HEK293 (cell line): ENCODE measurements at regions not wholly inside any gene's neighbourhood (a gene's known extent, or its start where the extent isn't known, plus 50 kb on each side); places are given as distances from the start of the nearest gene placed in this dataset.

Source experiments
- CTCF ChIA-PET: fragments of 350-600 bp; formaldehyde crosslinking; extraction: SDS; loops from one replicate; lab custom pipeline; 2021; ENCODE audit warnings: antibody characterized with exemption; lab: Yijun Ruan, JAX
- POLR2A ChIA-PET: fragments of 300-600 bp; formaldehyde crosslinking; extraction: SDS; loops from one replicate; lab custom pipeline; 2020; ENCODE audit warnings: antibody characterized with exemption, inconsistent platforms; lab: Yijun Ruan, JAX
- H3K27ac ChIP-seq: fragments of 200-500 bp; sonication (Bioruptor generic); 2 replicates; pipeline ENCODE4 v1.5.1; 2014; ENCODE audit warnings: low read depth, low read length, control low read depth, inconsistent platforms; ENCODE audit errors: extremely low read depth
- H3K36me3 ChIP-seq, 2 experiments: fragments of 200-500 bp in 1 of 2; sonication (Bioruptor generic) in 1 of 2; 1 replicate in 1 of 2; 2 replicates in 1 of 2; pipeline ENCODE4 v1.5.1; 2014 to 2017; ENCODE audit warnings: inconsistent platforms in 2 of 2, low read length in 2 of 2; ENCODE audit not compliant: control insufficient read depth in 2 of 2, insufficient read depth in 1 of 2
- H3K4me1 ChIP-seq: fragments of 200-500 bp; sonication (Bioruptor generic); 2 replicates; pipeline ENCODE4 v1.5.1; 2014; ENCODE audit warnings: mild to moderate bottlenecking, low read length, inconsistent platforms; ENCODE audit not compliant: control insufficient read depth, insufficient read depth
- H3K4me3 ChIP-seq: 2 replicates; pipeline ENCODE4 v1.5.1; 2011; ENCODE audit warnings: low read depth, mild to moderate bottlenecking, control low read depth, low read length, moderate library complexity
- H3K9me3 ChIP-seq: fragments of 200-500 bp; sonication (Bioruptor generic); 2 replicates; pipeline ENCODE4 v1.5.1; 2014; ENCODE audit warnings: low read depth, low read length, inconsistent platforms; ENCODE audit not compliant: control insufficient read depth, insufficient read depth
- HOXC10 ChIP-seq: sonication (generic); formaldehyde crosslinking; IDR thresholded peaks from 2 replicates; pipeline ENCODE4 v1.8.1; 2023; ENCODE audit warnings: mild to moderate bottlenecking, missing genetic modification reagents
- PATZ1 ChIP-seq: fragments of 450-650 bp; formaldehyde crosslinking; IDR thresholded peaks from 2 replicates; pipeline ENCODE4 v1.5.1; 2016; ENCODE audit warnings: missing biosample characterization, missing genetic modification characterization
- SALL2 ChIP-seq: fragments of 450-650 bp; formaldehyde crosslinking; IDR thresholded peaks from 2 replicates; pipeline ENCODE4 v1.5.0; 2017; ENCODE audit warnings: missing biosample characterization, mild to moderate bottlenecking, missing genetic modification characterization, borderline replicate concordance
- ZBTB26 ChIP-seq: fragments of 450-650 bp; formaldehyde crosslinking; optimal IDR thresholded peaks from 2 replicates; pipeline ENCODE3; 2016; ENCODE audit warnings: missing biosample characterization, mild to moderate bottlenecking, missing genetic modification characterization
- ZNF112 ChIP-seq: fragments of 450-650 bp; formaldehyde crosslinking; IDR thresholded peaks from 2 replicates; pipeline ENCODE4 v1.5.0; 2017; ENCODE audit warnings: missing biosample characterization, missing genetic modification characterization
- ZNF169 ChIP-seq: fragments of 450-650 bp; formaldehyde crosslinking; IDR thresholded peaks from 2 replicates; pipeline ENCODE4 v1.5.1; 2016; ENCODE audit warnings: missing biosample characterization, missing genetic modification characterization
- ZNF18 ChIP-seq: fragments of 450-650 bp; formaldehyde crosslinking; IDR thresholded peaks from 2 replicates; pipeline ENCODE4 v1.5.1; 2016; ENCODE audit warnings: missing biosample characterization, missing genetic modification characterization
- ZNF202 ChIP-seq: fragments of 450-650 bp; formaldehyde crosslinking; IDR thresholded peaks from 2 replicates; pipeline ENCODE4 v1.5.1; 2016; ENCODE audit warnings: missing biosample characterization, missing genetic modification characterization, borderline replicate concordance
- ZNF211 ChIP-seq: fragments of 450-650 bp; formaldehyde crosslinking; IDR thresholded peaks from 2 replicates; pipeline ENCODE4 v1.5.1; 2016; ENCODE audit warnings: low read depth, missing biosample characterization, missing genetic modification characterization
- ZNF311 ChIP-seq: fragments of 450-650 bp; formaldehyde crosslinking; IDR thresholded peaks from 2 replicates; pipeline ENCODE4 v1.5.1; 2017; ENCODE audit warnings: missing biosample characterization, missing genetic modification characterization, borderline replicate concordance
- ZNF585B ChIP-seq: fragments of 450-650 bp; formaldehyde crosslinking; IDR thresholded peaks from 2 replicates; pipeline ENCODE4 v1.5.1; 2016; ENCODE audit warnings: missing biosample characterization, missing genetic modification characterization
- ZNF677 ChIP-seq: fragments of 450-650 bp; IDR thresholded peaks from 2 replicates; pipeline ENCODE4 v1.5.0; 2018; ENCODE audit warnings: missing biosample characterization, mild to moderate bottlenecking, missing genetic modification characterization, moderate library complexity
- ZNF707 ChIP-seq: fragments of 450-650 bp; formaldehyde crosslinking; IDR thresholded peaks from 2 replicates; pipeline ENCODE4 v1.5.1; 2016; ENCODE audit warnings: missing biosample characterization, missing genetic modification characterization
- ZNF768 ChIP-seq: fragments of 450-650 bp; formaldehyde crosslinking; IDR thresholded peaks from 2 replicates; pipeline ENCODE4 v1.5.1; 2018; ENCODE audit warnings: missing biosample characterization, mild to moderate bottlenecking, missing genetic modification characterization
- ZNF776 ChIP-seq: fragments of 450-650 bp; formaldehyde crosslinking; IDR thresholded peaks from 2 replicates; pipeline ENCODE4 v1.5.0; 2017; ENCODE audit warnings: missing biosample characterization, missing genetic modification characterization, borderline replicate concordance
- ZNF830 ChIP-seq: fragments of 450-650 bp; IDR thresholded peaks from 2 replicates; pipeline ENCODE4 v1.5.0; 2018; ENCODE audit warnings: missing biosample characterization, missing genetic modification characterization, low read depth, mild to moderate bottlenecking, moderate library complexity
- ZSCAN16 ChIP-seq: fragments of 450-650 bp; formaldehyde crosslinking; IDR thresholded peaks from 2 replicates; pipeline ENCODE4 v1.5.1; 2016; ENCODE audit warnings: missing biosample characterization, missing genetic modification characterization
- TF ChIP-seq, protein P1 (sequence below): fragments of 450-650 bp; formaldehyde crosslinking; IDR thresholded peaks from 2 replicates; pipeline ENCODE4 v1.5.1; 2016; ENCODE audit warnings: missing biosample characterization, missing genetic modification characterization
- TF ChIP-seq, protein P2 (sequence below): fragments of 450-650 bp; formaldehyde crosslinking; IDR thresholded peaks from 2 replicates; pipeline ENCODE4 v1.5.1; 2016; ENCODE audit warnings: missing biosample characterization, missing genetic modification characterization
- TF ChIP-seq, protein P3 (sequence below): fragments of 450-650 bp; formaldehyde crosslinking; IDR thresholded peaks from 2 replicates; pipeline ENCODE4 v1.5.1; 2016; ENCODE audit warnings: missing biosample characterization, missing genetic modification characterization, borderline replicate concordance

GRCh38 chr1:30601316-30602085 lies 121.9 kb downstream of the MATN1 start:
- Histone ChIP-seq H3K27ac (no peak overlapping the region), H3K36me3 (no peaks in the 10 kb centered on the region), H3K4me1 (no peaks in the 10 kb centered on the region), H3K4me3 (no peak overlapping the region), H3K9me3 (no peaks in the 10 kb centered on the region)
- TF ChIP-seq ZNF585B (tag by site-specific recombination), result no peak
- no peak for TF ChIP-seq ZNF169 (tag by site-specific recombination)
- POLR2A ChIA-PET, result no interaction called here
- CTCF ChIA-PET, result no interaction called here

DNA sequence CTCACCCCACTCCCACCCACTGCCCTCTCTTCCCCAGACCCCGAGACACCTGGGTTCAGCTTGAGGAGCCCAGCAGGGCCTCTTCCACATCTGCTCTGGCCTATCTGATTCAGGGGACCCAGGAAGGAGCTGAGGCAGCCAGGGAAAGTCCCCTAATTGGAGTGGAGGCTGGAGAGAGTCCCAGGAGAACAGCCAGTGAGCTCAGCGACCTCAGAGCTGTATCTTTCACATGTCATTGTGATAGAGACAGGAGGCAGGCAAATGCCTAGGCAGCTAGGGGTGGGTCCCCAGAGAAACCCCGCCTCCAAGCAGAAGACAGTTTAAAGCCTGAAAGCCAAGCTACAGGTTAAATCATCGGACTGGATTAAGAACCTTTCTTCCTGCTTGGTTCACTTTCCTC lies 122.7 kb downstream of the MATN1 start:
- TF ChIP-seq, protein P1, sequence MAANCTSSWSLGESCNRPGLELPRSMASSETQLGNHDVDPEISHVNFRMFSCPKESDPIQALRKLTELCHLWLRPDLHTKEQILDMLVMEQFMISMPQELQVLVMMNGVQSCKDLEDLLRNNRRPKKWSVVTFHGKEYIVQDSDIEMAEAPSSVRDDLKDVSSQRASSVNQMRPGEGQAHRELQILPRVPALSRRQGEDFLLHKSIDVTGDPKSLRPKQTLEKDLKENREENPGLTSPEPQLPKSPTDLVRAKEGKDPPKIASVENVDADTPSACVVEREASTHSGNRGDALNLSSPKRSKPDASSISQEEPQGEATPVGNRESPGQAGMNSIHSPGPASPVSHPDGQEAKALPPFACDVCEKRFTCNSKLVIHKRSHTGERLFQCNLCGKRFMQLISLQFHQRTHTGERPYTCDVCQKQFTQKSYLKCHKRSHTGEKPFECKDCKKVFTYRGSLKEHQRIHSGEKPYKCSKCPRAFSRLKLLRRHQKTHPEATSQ (tag by site-specific recombination), result no peak
- TF ChIP-seq ZNF211 (tag by site-specific recombination) (no peak), ZNF677 (tag by site-specific recombination) (no peak), ZNF830 (tag by site-specific recombination) (no peak), ZNF18 (tag by site-specific recombination) (no peak), ZNF776 (tag by site-specific recombination) (no peak), ZNF768 (tag by site-specific recombination) (no peak), ZNF202 (no peak), PATZ1 (tag by site-specific recombination) (no peak), HOXC10 (CRISPR knock-in tag) (no peak), ZNF311 (tag by site-specific recombination) (no peak), ZBTB26 (no peak), SALL2 (tag by site-specific recombination) (no peak), ZNF169 (tag by site-specific recombination) (no peak), ZSCAN16 (tag by site-specific recombination) (no peak), ZNF707 (tag by site-specific recombination) (no peak), ZNF112 (tag by site-specific recombination) (no peak)
- TF ChIP-seq, protein P2, sequence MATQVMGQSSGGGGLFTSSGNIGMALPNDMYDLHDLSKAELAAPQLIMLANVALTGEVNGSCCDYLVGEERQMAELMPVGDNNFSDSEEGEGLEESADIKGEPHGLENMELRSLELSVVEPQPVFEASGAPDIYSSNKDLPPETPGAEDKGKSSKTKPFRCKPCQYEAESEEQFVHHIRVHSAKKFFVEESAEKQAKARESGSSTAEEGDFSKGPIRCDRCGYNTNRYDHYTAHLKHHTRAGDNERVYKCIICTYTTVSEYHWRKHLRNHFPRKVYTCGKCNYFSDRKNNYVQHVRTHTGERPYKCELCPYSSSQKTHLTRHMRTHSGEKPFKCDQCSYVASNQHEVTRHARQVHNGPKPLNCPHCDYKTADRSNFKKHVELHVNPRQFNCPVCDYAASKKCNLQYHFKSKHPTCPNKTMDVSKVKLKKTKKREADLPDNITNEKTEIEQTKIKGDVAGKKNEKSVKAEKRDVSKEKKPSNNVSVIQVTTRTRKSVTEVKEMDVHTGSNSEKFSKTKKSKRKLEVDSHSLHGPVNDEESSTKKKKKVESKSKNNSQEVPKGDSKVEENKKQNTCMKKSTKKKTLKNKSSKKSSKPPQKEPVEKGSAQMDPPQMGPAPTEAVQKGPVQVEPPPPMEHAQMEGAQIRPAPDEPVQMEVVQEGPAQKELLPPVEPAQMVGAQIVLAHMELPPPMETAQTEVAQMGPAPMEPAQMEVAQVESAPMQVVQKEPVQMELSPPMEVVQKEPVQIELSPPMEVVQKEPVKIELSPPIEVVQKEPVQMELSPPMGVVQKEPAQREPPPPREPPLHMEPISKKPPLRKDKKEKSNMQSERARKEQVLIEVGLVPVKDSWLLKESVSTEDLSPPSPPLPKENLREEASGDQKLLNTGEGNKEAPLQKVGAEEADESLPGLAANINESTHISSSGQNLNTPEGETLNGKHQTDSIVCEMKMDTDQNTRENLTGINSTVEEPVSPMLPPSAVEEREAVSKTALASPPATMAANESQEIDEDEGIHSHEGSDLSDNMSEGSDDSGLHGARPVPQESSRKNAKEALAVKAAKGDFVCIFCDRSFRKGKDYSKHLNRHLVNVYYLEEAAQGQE (tag by site-specific recombination), result no peak
- TF ChIP-seq, protein P3, sequence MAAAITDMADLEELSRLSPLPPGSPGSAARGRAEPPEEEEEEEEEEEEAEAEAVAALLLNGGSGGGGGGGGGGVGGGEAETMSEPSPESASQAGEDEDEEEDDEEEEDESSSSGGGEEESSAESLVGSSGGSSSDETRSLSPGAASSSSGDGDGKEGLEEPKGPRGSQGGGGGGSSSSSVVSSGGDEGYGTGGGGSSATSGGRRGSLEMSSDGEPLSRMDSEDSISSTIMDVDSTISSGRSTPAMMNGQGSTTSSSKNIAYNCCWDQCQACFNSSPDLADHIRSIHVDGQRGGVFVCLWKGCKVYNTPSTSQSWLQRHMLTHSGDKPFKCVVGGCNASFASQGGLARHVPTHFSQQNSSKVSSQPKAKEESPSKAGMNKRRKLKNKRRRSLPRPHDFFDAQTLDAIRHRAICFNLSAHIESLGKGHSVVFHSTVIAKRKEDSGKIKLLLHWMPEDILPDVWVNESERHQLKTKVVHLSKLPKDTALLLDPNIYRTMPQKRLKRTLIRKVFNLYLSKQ (tag by site-specific recombination), result no peak
- Histone ChIP-seq H3K36me3 (no peaks in the 10 kb centered on the region), H3K27ac (no peak overlapping the region), H3K4me1 (no peaks in the 10 kb centered on the region), H3K4me3 (no peak overlapping the region), H3K9me3 (no peaks in the 10 kb centered on the region)
- POLR2A ChIA-PET, result no interaction called here
- CTCF ChIA-PET, result no interaction called here
